ENCODE measurements at regions not wholly inside any gene's neighbourhood (a gene's known extent, or its start where the extent isn't known, plus 50 kb on each side); places are given as distances from the start of the nearest gene placed in this dataset.

DNA sequence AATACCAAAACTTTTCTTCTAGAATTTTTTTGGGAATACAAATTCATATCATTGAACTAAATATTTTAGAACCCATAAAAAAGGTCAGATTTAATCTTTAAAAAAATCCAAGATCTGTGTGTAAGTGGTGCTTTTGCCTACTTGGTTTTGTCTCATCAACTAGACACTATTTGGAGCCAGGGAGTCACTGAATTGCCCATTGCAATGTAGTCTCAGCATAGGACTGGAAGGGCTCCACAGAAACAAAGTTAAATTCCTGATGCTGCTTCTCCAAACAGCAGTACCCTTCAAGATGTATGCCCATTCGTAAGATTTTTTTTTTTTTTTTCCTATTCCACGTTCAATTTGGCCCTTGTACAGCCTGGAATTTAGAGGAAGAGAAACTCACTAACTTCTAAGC, 208.0 kb upstream of the MPDZ start:
- DNase-seq (ENCODE audit: low read depth in 2 of 2) = no peak

DNA sequence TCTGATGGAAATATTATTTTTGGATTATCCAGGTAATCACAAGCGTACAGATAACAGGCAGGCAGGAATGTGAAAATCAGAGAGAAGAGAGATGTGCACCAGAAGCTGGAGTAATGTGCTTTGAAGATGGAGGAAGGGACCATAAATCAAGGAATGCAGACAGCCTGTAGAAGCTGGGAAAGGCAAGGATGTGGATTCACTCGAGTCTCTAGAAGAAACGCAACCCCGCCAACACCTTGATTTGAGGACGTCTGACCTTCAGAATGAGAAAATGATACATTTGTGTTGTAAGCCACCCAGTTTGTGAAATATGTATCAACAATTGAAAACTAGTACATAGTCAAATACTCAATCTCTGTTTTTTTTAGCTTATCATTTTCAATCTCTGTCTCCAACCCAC, 207.6 kb upstream of the MPDZ start:
- DNase-seq (ENCODE audit: low read depth in 2 of 2) = no peak

DNA sequence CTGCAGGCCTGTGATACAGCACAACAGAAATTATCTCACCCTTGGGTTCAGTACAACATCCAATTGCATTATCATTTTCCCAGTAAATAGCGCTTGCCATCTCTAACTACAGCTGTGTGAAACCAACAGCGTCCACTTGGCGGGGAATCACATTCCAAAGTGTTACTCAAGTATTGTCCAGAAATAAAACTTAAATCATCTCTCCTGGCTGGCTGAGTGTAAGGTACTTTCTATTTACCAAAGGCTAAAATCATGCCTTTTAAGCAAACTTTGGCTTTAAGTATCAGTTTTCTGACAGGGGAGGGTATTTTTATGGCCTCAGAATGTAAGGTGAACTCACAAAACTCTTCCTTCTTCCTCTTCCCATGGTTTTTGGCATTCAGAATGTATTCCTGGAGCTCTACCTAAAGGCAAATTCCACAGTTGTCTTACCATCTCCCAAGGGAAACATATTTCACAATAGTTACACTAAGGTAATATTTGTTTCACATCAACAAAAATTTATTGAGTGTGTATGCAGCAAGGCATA, 205.6 kb upstream of the MPDZ start:
- DNase-seq (ENCODE audit: low read depth in 2 of 2) = no peak

DNA sequence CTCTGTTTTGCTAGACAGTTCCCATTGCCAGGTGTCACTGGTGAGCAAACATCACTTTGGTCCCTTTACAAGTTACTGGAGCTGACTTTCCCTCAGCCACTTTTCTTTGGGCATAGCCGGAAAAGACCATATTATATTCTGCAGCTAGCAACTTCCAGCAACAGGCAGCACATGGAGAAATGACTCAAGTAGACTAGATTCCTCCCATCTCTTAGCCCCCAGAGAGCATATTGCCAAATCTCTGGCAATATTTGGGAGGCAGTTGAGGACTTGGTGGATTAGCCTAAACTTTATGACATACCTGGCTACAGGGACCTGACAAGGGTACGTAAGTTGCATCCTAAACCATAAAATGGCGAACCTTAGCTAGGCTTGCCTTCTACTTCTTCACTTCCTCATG, 204.7 kb upstream of the MPDZ start:
- no peak for DNase-seq (ENCODE audit: low read depth in 2 of 2)

DNA sequence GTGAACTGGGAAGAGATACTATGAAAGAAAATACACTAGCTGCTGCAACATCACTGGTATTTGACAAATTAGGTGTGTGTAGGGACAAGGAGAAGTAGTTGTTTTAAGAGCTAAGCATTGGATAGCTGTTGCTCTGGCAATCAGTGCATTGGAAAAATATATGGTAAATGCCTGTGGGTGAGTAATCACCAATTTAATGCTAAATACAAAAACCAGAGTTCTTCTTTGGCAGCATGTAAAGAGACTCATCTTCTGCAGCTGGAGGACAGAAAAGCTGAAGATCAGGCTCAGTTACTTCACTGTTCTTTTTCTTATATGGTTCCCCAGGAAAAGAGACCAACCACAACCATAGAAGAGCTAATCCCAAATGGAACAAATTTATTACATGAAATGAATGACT, 201.8 kb upstream of the MPDZ start:
- no peak for DNase-seq (ENCODE audit: low read depth in 2 of 2)

DNA sequence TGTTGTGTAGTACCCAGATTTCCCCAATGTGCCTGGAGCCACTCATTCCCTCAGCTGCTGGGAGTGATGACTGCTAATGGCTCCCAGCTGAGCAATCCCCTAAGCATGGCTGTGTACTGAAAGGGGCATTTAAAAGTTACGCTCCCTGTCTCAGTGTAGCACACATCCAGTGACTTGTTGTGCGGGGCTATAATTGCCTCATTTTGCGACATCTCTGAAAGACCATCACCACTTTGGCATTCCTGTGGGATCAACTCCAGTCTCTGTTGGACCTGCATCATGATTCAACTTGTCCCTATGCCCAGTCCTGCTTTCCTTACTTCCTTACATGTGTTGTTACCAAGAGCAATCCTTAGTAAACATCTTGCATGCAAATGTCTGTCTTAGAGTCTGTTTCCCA, 201.2 kb upstream of the MPDZ start:
- DNase-seq (ENCODE audit: low read depth in 2 of 2) = no peak

DNA sequence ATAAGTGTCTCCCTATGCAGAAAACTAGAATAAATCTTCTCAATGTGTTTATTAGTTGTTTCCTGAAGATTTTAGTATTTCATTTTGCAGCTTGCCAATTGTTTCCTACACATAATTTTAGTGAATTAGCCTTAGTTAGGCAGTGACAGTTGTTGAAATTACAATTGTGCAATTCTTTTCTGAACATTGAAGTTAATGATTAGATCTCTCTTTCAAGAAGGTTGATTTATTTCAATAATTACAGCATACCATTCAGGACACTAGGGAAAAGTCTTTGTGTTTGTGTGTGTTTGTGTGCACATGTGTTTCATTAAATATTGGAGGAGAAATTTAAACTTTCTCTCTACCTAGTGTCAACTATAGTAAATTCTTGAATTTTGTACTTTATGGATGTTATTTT, 199.6 kb upstream of the MPDZ start:
- DNase-seq (ENCODE audit: low read depth in 2 of 2) = no peak

DNA sequence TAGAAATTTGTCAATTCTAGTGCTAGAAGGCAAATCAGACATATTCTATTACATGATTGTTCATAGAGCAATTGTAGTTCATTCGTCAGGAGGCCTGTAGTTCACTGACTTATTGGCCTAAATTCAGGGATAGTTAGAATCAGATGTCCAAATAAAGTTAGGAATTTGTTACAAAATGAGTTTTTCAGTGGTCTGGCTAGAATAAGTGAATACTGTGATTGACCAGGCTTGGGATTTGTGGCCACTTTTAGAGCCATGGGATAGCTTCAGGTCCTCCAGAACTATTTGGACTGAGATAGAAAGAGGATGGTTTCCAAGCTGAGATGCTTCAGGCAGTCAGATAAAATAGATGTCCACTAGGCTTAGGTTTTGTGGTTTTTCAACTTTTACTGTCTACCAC, 199.1 kb upstream of the MPDZ start:
- no peak for DNase-seq (ENCODE audit: low read depth in 2 of 2)

DNA sequence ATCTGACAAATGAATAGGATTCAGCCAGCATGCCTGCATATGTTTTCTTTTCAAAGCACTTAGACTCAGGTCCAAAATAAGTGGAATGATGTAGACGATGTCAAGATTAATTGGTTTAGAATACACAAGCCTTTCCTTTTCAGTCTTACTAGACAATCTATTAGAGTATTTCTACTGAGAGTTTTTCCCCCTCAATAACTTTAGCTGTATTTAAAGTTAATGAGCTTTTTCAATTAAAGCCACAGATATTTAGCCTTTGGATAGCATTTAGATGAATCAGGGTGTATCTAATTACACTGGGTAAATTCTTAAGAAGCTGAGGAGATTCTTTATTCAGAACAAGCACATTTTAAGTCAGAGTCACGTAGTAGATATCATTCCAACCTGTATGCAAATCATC, 198.7 kb upstream of the MPDZ start:
- DNase-seq (ENCODE audit: low read depth in 2 of 2) = no peak

DNA sequence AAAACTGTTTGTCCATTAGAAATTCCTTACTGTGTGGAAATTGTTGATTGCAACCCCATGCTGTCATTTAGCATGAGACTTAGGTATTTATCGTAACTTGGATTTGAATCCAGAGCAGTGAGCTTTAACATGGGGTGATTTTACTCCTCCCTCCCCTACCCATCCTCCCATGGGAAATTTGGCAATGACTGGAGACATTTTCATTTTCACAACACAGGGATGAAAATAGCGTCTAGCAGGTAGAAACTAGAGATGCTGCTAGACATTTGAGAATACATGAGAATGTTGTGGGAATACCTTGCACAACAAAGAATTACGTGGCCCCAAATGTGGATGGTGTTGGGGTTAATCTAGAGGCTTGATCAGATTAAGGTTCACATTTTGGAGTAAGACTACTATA, 191.3 kb upstream of the MPDZ start:
- no peak for DNase-seq (ENCODE audit: low read depth in 2 of 2)

DNA sequence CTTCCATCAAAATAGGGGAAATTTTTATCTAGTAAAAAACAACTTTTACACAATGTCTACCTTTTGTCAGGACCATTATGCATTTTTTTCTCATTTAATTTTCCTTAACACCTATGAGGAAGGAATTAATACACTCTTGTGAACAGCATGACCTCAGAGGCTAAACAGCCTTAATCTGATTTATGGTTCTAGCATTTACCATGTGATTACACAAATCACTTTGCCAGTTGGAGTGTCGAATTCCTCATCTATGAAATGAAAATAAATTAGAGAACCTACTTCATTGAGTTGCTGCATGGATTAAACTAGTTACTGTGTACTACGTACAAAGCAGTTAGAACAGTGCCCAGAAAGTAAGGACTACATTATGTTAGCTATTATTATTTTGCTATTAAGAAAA, 187.7 kb upstream of the MPDZ start:
- no peak for DNase-seq (ENCODE audit: low read depth in 2 of 2)

DNA sequence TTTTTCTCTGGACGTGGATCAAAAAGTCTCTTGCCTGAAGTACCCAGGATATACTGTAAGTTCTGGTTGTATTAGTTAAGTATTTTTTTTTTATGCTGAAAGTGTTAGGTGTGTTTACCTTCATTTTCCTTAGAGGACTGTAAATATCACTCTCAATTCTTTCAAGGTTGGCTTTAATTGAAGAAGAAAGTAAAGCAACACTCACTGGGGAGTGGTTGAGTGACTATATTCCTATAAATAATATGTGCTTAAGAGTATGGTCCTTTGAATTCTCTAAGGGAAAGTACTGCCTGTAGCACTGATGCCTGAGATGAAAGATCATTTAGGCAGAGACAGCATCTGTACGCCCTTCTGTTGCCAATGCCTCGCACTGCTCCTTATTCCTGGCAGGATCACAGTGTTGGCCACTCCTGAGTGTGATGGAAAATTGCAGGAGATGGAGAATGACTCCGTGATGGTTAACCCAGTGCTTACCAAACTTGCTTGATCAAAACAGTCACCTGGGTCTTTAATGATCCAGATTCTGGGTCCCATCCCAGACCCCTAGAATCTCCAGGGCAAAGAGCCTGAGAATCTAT, 182.0 kb upstream of the MPDZ start:
- no peak for DNase-seq (ENCODE audit: low read depth in 2 of 2)

DNA sequence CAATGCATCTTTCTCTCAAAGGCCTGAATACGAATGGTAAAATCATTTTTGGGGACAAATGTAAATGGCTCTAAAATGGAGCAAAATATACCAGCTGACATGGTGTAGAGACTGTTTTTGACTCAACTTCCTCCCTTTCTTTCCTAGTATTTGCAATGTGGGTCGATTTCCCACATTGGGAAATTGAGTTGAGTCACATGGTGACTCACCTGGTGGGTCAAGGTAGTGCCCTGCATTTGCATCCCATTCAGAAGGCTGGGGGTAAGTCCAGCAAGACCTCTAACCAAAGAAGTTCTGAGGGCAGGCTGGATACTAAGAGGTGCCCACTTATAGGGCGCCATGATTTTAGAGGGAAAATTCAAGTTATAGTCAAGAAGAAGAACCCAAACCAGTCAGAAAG, 179.6 kb upstream of the MPDZ start:
- DNase-seq (ENCODE audit: low read depth in 2 of 2) = no peak

DNA sequence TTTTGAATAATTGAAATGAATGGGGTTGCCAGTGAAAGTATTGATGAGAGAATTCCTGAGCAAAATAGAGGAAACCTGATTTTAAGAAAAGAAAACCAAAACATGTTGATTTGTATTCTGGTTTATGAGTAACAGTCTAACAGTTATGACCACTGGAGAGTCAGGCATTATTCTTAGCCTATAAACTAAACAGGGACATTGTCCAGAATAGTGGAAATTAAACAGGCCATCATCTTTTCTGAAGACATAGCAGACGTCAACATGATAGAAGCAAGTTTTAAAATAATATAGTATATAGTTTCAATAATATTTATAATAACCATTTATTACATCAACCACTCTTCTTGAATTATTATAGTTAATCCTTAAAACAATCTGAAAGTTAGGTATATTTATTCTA, 178.3 kb upstream of the MPDZ start:
- no peak for DNase-seq (ENCODE audit: low read depth in 2 of 2)

DNA sequence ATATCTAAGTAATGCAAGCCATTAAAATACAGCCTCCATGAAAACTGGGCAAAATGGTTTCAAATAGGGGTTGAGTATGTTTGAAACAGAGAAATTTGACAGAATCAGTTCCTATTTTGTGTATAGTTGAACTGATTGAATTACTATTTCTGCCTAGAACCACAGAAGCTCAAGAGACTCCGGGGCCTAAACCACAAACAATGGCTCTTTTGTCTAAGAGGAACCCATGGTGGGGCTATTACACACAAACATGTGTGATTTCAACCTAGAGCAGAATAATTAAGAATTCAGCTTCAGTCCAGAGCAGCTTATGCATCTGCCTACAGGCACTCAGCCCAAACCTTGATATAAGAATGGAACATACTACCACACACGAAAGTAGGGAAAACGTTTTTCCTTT, 171.2 kb upstream of the MPDZ start:
- DNase-seq (ENCODE audit: low read depth in 2 of 2) = no peak

DNA sequence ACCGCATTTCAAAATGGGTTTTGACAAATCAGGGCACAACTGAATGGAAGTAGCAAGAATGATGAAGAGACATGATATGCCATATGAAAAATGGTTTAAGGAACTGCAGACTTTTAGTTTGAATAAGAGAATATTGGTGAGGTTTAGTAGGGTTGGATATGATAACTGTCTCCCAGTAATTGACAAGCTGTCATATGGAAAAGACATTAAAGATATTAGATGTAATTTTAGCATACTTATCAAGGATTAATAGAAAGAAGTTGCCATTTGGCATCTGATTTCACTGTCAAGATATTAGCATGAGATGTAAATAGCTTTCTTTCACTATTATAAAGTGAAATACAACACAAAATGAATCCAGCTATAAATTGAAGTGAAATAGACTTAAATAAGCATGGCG, 169.0 kb upstream of the MPDZ start:
- DNase-seq (ENCODE audit: low read depth in 2 of 2) = no peak

DNA sequence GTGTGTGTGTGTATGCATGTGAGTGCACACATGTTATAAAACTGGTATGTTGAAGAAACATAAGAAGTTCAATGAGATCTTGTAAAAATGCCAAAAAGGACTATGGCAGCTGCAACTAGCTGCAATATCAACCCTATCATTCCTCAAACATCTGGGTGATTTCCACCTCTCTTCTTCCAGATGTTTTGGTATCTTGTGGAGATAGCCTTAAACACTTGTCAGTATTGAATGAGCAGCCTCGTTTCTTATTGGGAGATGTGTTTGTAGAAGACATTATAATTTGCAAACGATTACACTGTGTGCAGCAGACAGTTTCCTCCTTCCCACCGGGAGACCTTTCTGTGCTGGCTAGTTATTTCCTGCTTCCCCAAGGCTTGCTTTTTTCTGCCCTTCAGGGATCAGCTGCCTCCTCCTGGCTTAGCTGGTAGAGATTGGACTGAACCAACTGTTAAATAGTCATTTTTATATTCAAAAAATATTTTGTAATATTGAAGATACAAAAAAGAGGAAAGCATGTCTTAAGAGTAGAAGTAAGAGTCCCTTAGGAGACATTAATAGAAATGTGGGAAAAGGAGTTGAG, 168.4 kb upstream of the MPDZ start:
- no peak for DNase-seq (ENCODE audit: low read depth in 2 of 2)

DNA sequence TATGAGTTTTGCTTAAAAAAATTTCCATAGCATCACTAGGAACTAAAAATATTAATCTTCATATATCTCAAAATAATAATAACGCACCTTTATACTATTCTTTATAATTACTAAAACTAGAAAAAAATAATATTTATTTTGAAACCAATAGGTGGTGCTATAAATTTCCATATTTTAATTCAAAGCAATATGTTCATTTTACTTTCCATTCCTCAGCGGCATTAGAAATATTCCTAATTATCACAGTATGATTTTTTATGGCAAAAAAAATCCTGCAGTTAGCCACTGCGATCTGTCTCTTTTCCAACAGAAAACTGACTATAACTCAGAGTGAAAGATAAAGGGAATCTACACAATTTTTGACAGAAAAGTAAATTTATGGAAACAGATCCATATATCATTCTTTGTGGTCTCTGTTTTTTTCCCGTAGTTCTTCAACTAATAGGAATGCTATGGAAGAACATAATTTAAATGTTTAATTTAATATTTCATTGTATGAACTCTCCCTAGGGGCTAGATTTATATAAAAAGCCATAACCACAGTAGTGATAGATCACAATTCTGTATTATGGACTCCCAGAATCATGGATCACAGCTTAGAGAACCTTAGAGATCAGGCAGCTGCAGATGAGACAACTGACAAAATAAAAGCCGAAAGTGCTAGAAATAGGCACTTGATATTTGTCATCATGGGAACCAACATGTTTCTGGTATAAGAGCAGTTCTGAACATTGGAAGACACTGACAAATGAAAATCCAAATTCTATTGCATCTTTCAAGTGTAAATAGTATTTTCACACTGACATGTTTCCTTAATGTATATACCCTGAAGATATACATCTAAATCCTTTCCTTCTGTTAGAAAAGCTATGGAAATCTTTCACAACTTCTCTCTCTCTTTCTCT, 167.7 kb upstream of the MPDZ start:
- DNase-seq (ENCODE audit: low read depth in 2 of 2) = no peak

DNA sequence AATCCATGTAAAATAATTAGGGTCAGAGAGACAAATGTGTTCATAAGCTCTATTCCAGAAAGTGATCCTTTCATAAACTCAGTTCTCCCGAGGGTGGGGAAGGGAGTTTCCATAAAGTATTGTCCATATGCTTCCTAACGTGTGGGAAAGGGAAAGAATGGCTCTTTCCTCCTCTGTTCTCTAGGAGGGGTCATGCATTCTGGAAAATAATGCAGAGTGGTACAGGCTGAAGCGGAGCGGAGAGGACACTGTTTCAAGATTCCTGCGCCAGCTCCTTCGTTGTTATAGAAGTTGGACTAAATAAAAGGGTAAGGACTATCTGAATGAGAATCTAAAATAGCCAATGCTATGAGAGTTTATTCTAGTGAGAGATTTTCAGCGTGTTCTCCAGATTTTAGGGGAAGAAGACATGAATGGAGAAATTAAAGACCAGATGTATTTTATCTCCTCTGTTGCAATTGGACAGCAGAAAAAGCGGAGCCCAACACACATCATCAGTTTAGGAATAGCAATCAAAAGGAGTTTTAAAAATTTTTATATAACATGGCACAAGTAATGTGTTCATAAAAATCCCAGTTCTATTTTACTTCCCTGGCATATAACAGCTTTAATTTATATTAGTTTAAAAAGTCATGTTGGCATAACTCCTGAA, 166.9 kb upstream of the MPDZ start:
- DNase-seq (ENCODE audit: low read depth in 2 of 2) = no peak

DNA sequence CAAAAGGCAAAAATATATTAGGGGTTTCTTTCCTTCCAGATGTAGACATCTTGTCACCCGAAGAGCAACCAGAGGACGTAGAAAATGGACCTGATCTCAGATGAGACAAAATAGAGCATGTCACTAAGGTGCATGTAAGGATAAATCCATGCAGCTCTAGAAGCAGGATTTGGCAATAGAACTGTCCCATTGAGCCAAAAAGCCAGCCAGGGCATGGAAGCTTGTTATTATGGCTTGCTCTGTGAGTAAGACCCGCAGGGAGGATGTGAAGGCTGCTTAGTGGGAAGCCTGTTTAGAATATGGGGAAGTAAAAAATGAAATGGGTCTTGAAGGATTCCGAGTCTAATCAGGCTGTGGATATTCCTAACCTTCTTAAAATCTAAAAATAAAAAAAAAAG, 165.6 kb upstream of the MPDZ start:
- DNase-seq (ENCODE audit: low read depth in 2 of 2) = no peak

DNA sequence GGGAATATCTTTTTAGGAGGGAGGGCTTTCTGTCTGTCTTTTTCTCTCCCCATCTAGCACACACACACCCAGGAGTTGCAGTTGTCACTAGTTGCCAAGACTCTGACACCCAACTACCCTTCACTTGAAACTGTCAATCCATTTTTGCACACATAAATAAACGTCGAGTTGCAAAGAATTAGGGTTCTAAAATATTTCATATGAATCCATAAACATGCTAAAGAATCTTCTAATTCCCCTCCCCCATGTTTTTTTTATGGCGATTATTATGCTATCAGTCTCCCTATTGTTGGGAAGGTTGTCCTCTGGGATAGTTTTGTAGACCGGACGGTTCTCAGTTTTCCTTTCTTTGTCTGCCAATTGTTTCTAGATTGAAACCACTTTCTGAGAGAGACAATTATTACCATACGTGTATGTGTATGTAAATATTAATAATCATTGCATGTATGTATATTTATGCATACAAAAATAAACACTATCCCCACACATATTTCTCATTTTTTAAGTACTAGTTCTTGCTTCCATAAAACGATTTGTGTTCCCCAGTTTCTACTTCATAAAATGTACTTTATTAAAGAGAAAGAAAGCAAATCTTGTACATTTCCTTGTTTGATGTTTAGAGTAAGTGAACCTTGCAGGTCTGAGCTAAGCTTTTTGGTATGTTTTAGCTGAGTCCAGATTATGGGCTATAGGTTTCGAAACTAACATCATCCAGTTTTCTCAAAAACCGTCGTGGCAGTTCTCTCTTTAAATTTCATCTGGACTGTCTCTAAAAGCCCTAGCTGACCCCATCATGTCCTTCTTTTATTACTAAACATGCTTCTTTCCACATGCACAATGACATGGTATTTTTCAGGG, 165.0 kb upstream of the MPDZ start:
- DNase-seq (ENCODE audit: low read depth in 2 of 2) = no peak

All from stimulated activated CD4-positive, alpha-beta T cell treated with anti-CD3 and anti-CD28 coated beads, Interleukin-4, amount 100 ng/mL, for 48 hours (primary cell).